Fibroblast of skin of left biceps (primary cell): ENCODE measurements at regions not wholly inside any gene's neighbourhood (a gene's known extent, or its start where the extent isn't known, plus 50 kb on each side); places are given as distances from the start of the nearest gene placed in this dataset.
A peak's percentile ranks its signal among the peaks of the same experiment; 100 is the strongest.

Experiments
- DNase-seq, 2 experiments: peaks; one replicate each; pipeline ENCODE4 v3.0.0-alpha.2; 2013; ENCODE audit warnings: low read depth in 2 of 2

GRCh38 chr20:20877079-20877478, 164.6 kb upstream of the RALGAPA2 start:
- DNase-seq = no peak

GRCh38 chr20:20875716-20876115, 163.3 kb upstream of the RALGAPA2 start:
- DNase-seq = no peak

- no peak for DNase-seq
These were observed 160.0 kb upstream of the RALGAPA2 start for GRCh38 chr20:20872428-20872827.

GRCh38 chr20:20869161-20869775, 156.8 kb upstream of the RALGAPA2 start:
- DNase-seq = no peak

GRCh38 chr20:20864351-20865096, 152.1 kb upstream of the RALGAPA2 start:
- DNase-seq = no peak

GRCh38 chr20:20860078-20860806, 147.8 kb upstream of the RALGAPA2 start:
- peak; percentile 38 to 45 for DNase-seq

- no peak for DNase-seq
These were observed 147.1 kb upstream of the RALGAPA2 start for GRCh38 chr20:20859510-20859909.

- no peak for DNase-seq
These were observed 144.5 kb upstream of the RALGAPA2 start for GRCh38 chr20:20856956-20857355.

GRCh38 chr20:20856306-20856705, 143.9 kb upstream of the RALGAPA2 start:
- no peak for DNase-seq

GRCh38 chr20:20851385-20851784, 138.9 kb upstream of the RALGAPA2 start:
- no peak for DNase-seq

- no peak for DNase-seq
These were observed 138.0 kb upstream of the RALGAPA2 start for GRCh38 chr20:20850407-20850806.

- DNase-seq = no peak
These were observed 136.7 kb upstream of the RALGAPA2 start for GRCh38 chr20:20849161-20849560.

- no peak for DNase-seq
These were observed 135.4 kb upstream of the RALGAPA2 start for GRCh38 chr20:20847814-20848213.

GRCh38 chr20:20843982-20844381, 131.5 kb upstream of the RALGAPA2 start:
- DNase-seq = no peak

- DNase-seq = no peak
These were observed 127.3 kb upstream of the RALGAPA2 start for GRCh38 chr20:20839771-20840170.

- DNase-seq = peak in 1 of 2 experiments; percentile 15
These were observed 125.2 kb upstream of the RALGAPA2 start for GRCh38 chr20:20837574-20838021.

- DNase-seq = no peak
These were observed 124.4 kb upstream of the RALGAPA2 start for GRCh38 chr20:20836836-20837235.

- DNase-seq = no peak
These were observed 123.5 kb upstream of the RALGAPA2 start for GRCh38 chr20:20835897-20836296.

- DNase-seq = no peak
These were observed 121.6 kb upstream of the RALGAPA2 start for GRCh38 chr20:20834008-20834407.

GRCh38 chr20:20832715-20833114, 120.3 kb upstream of the RALGAPA2 start:
- DNase-seq = no peak

GRCh38 chr20:20831794-20832193, 119.3 kb upstream of the RALGAPA2 start:
- DNase-seq = no peak

- no peak for DNase-seq
These were observed 117.2 kb upstream of the RALGAPA2 start for GRCh38 chr20:20829681-20830080.
